Erythroblast (primary cell): ENCODE measurements at regions not wholly inside any gene's neighbourhood (a gene's known extent, or its start where the extent isn't known, plus 50 kb on each side); places are given as distances from the start of the nearest gene placed in this dataset.

Experiments used
- GATA1 ChIP-seq: IDR thresholded peaks from 2 replicates; pipeline ENCODE4 v1.6.1; 2011; ENCODE audit warnings: low read depth, mild to moderate bottlenecking, control low read depth, low read length, moderate library complexity
- POLR2A ChIP-seq: IDR thresholded peaks from 2 replicates; pipeline ENCODE4 v1.6.1; 2011; ENCODE audit warnings: mild to moderate bottlenecking, low read length

- TF ChIP-seq POLR2A (no peak), GATA1 (no peak)
These were observed 56.5 kb upstream of the STT3B start for GRCh38 chr3:31476209-31476608.
